ENCODE measurements at regions not wholly inside any gene's neighbourhood (a gene's known extent, or its start where the extent isn't known, plus 50 kb on each side); places are given as distances from the start of the nearest gene placed in this dataset.

- no peak for TF ChIP-seq CTCF (IDR thresholded peaks at IDR 0.05; ENCODE audit: low read depth, low read length, missing control alignments)
- in situ Hi-C loops (cut with HindIII; ENCODE audit: low pct_ligation_motif_present, low sequenced_read_pairs) = no loop called here
- H3K27ac ChIP-seq = no peak overlapping the region
- no peaks in the 10 kb centered on the region for H3K36me3 ChIP-seq (replicated peaks)
- H3K27me3 ChIP-seq (replicated peaks) = peaks cover 5% of the 10 kb centered on the region
- no peak overlapping the region for H3K4me3 ChIP-seq (ENCODE audit: low read depth, low read length)
- DNase-seq = no peak
Measured at GRCh38 chr1:214198571-214198970, 82.4 kb upstream of the SMYD2 start.

GRCh38 chr1:214199585-214199984 is 81.4 kb upstream of the SMYD2 start:
- TF ChIP-seq CTCF (IDR thresholded peaks at IDR 0.05; ENCODE audit: low read depth, low read length, missing control alignments) = no peak
- DNase-seq = no peak
- no peak overlapping the region for H3K4me3 ChIP-seq (ENCODE audit: low read depth, low read length)
- no peaks in the 10 kb centered on the region for H3K36me3 ChIP-seq (replicated peaks)
- peaks cover 3% of the 10 kb centered on the region for H3K27me3 ChIP-seq (replicated peaks)
- no peak overlapping the region for H3K27ac ChIP-seq
- in situ Hi-C loops (cut with HindIII; ENCODE audit: low pct_ligation_motif_present, low sequenced_read_pairs) = no loop called here

GRCh38 chr1:214202992-214203391 is 78.0 kb upstream of the SMYD2 start:
- TF ChIP-seq CTCF (IDR thresholded peaks at IDR 0.05; ENCODE audit: low read depth, low read length, missing control alignments) = no peak
- no peak overlapping the region for H3K27ac ChIP-seq
- DNase-seq = no peak
- H3K27me3 ChIP-seq (replicated peaks) = peaks cover 3% of the 10 kb centered on the region
- in situ Hi-C loops (cut with HindIII; ENCODE audit: low pct_ligation_motif_present, low sequenced_read_pairs) = no loop called here
- no peaks in the 10 kb centered on the region for H3K36me3 ChIP-seq (replicated peaks)
- no peak overlapping the region for H3K4me3 ChIP-seq (ENCODE audit: low read depth, low read length)

- TF ChIP-seq CTCF (IDR thresholded peaks at IDR 0.05; ENCODE audit: low read depth, low read length, missing control alignments) = no peak
- H3K27ac ChIP-seq = no peak overlapping the region
- H3K27me3 ChIP-seq (replicated peaks) = peaks cover 3% of the 10 kb centered on the region
- H3K4me3 ChIP-seq (ENCODE audit: low read depth, low read length) = no peak overlapping the region
- H3K36me3 ChIP-seq (replicated peaks) = no peaks in the 10 kb centered on the region
- in situ Hi-C loops (cut with HindIII; ENCODE audit: low pct_ligation_motif_present, low sequenced_read_pairs) = no loop called here
- no peak for DNase-seq
Measured at GRCh38 chr1:214205053-214205452, 75.9 kb upstream of the SMYD2 start.

- Histone ChIP-seq H3K27me3 (replicated peaks) (no peaks in the 10 kb centered on the region), H3K4me3 (ENCODE audit: low read depth, low read length) (no peak overlapping the region), H3K36me3 (replicated peaks) (no peaks in the 10 kb centered on the region), H3K27ac (no peak overlapping the region)
- no peak for TF ChIP-seq CTCF (IDR thresholded peaks at IDR 0.05; ENCODE audit: low read depth, low read length, missing control alignments)
- in situ Hi-C loops (cut with HindIII; ENCODE audit: low pct_ligation_motif_present, low sequenced_read_pairs) = no loop called here
- DNase-seq = no peak
Measured at GRCh38 chr1:214208460-214208859, 72.5 kb upstream of the SMYD2 start.

GRCh38 chr1:214209260-214209808 is 71.6 kb upstream of the SMYD2 start:
- TF ChIP-seq CTCF (IDR thresholded peaks at IDR 0.05; ENCODE audit: low read depth, low read length, missing control alignments) = no peak
- in situ Hi-C loops (cut with HindIII; ENCODE audit: low pct_ligation_motif_present, low sequenced_read_pairs) = no loop called here
- no peak overlapping the region for H3K4me3 ChIP-seq (ENCODE audit: low read depth, low read length)

More at GRCh38 chr1:214209260-214209808, 71.6 kb upstream of the SMYD2 start:
- Histone ChIP-seq H3K36me3 (replicated peaks) (no peaks in the 10 kb centered on the region), H3K27me3 (replicated peaks) (no peaks in the 10 kb centered on the region), H3K27ac (no peak overlapping the region)
- DNase-seq = no peak

Data from brain microvascular endothelial cell (primary cell).